ENCODE measurements at regions not wholly inside any gene's neighbourhood (a gene's known extent, or its start where the extent isn't known, plus 50 kb on each side); places are given as distances from the start of the nearest gene placed in this dataset.

- Histone ChIP-seq H3K4me1 (ENCODE audit: insufficient read depth) (no peaks in the 10 kb centered on the region), H3K27ac (no peak overlapping the region), H3K27me3 (no peaks in the 10 kb centered on the region), H3K9me3 (no peaks in the 10 kb centered on the region), H3K4me3 (no peak overlapping the region), H3K36me3 (no peaks in the 10 kb centered on the region)
- intact Hi-C loops (cut with DNase I): no loop called here
- no peak for DNase-seq
- WGBS, 3 donors: 77 to 82% (median 81%) methylated on average over 7 of the region's 7 CpGs
- TF ChIP-seq POLR2A (IDR thresholded peaks at IDR 0.05) (no peak), EP300 (IDR thresholded peaks at IDR 0.05) (no peak), CTCF (IDR thresholded peaks at IDR 0.05) (no peak)
Measured at GRCh38 chr6:45732731-45733130, 282.9 kb downstream of the CLIC5 start.

GRCh38 chr6:45730232-45730631 lies 285.4 kb downstream of the CLIC5 start:
- Histone ChIP-seq H3K4me3 (no peak overlapping the region), H3K36me3 (no peaks in the 10 kb centered on the region), H3K9me3 (no peaks in the 10 kb centered on the region), H3K27me3 (no peaks in the 10 kb centered on the region), H3K27ac (no peak overlapping the region), H3K4me1 (ENCODE audit: insufficient read depth) (no peaks in the 10 kb centered on the region)
- WGBS, 3 donors: 93 to 100% (median 95%) methylated on average over 1 of the region's 1 CpG
- no peak for TF ChIP-seq CTCF (IDR thresholded peaks at IDR 0.05)
- no peak for TF ChIP-seq POLR2A (IDR thresholded peaks at IDR 0.05)
- no peak for TF ChIP-seq EP300 (IDR thresholded peaks at IDR 0.05)
- no peak for DNase-seq
- intact Hi-C loops (cut with DNase I): no loop called here

- WGBS, 3 donors: 68 to 79% (median 70%) methylated on average over 3 of the region's 3 CpGs
- Histone ChIP-seq H3K36me3 (no peaks in the 10 kb centered on the region), H3K27me3 (no peaks in the 10 kb centered on the region), H3K4me3 (no peak overlapping the region), H3K4me1 (ENCODE audit: insufficient read depth) (no peaks in the 10 kb centered on the region), H3K9me3 (no peaks in the 10 kb centered on the region), H3K27ac (no peak overlapping the region)
- no peak for TF ChIP-seq POLR2A (IDR thresholded peaks at IDR 0.05)
- TF ChIP-seq EP300 (IDR thresholded peaks at IDR 0.05): no peak
- TF ChIP-seq CTCF (IDR thresholded peaks at IDR 0.05): no peak
- intact Hi-C loops (cut with DNase I): no loop called here
- DNase-seq: no peak
Measured at GRCh38 chr6:45728674-45729073, 287.0 kb downstream of the CLIC5 start.

- H3K4me3 ChIP-seq: no peak overlapping the region
- no peaks in the 10 kb centered on the region for H3K27me3 ChIP-seq
- TF ChIP-seq CTCF (IDR thresholded peaks at IDR 0.05) (no peak), POLR2A (IDR thresholded peaks at IDR 0.05) (no peak), EP300 (IDR thresholded peaks at IDR 0.05) (no peak)
- WGBS, 3 donors: 92 to 98% (median 92%) methylated on average over 6 of the region's 6 CpGs
- no peak overlapping the region for H3K27ac ChIP-seq
- no peak for DNase-seq
- no peaks in the 10 kb centered on the region for H3K36me3 ChIP-seq
- H3K9me3 ChIP-seq: no peaks in the 10 kb centered on the region
- intact Hi-C loops (cut with DNase I): no loop called here
- no peaks in the 10 kb centered on the region for H3K4me1 ChIP-seq (ENCODE audit: insufficient read depth)
Measured at GRCh38 chr6:45727819-45728449, 287.7 kb downstream of the CLIC5 start.

All from ovary (tissue), 7 donors.